CD4-positive, alpha-beta T cell treated with Interleukin-6 for 4 hours (primary cell): ENCODE measurements at regions not wholly inside any gene's neighbourhood (a gene's known extent, or its start where the extent isn't known, plus 50 kb on each side); places are given as distances from the start of the nearest gene placed in this dataset.

Experiments
- DNase-seq: peaks from one replicate; pipeline ENCODE4 v3.0.0-alpha.2; 2020; ENCODE audit warnings: mixed read lengths

DNA sequence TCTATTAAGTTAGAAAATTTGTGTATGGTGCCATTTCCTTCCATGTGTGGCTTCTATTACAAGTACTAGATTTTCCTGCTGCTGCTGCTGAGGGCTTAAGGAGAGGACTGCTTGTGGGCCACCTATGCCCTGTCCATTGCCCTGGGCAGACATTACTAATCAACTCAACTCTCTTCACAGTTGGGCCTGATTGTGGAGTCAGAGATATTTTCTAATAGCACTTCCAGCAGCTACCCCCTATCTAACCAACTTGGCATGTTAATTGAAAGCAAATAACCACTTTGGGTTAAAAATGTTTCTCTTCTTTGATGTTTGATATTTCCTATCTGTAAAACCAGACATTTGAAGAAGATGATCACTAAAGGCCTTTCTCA, 242.0 kb downstream of the EDEM1 start:
- DNase-seq = no peak

DNA sequence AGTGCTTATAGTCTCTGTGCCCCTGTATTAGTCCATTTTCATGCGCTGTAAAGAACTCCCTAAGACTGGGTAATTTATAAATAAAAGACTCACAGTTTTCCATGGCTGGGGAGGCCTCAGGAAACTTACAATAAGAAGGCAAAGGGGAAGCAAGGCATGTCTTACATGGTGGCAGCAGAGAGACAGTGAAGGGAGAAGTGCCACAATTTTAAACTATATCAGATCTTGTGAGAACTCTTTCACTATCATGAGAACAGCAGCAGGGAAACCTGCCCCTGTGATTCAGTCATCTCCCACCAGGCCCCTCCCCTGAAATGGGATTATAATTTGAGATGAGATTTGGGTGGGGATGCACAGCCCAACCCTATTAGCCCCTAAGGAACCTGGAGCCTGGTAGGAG, 243.2 kb downstream of the EDEM1 start:
- DNase-seq = no peak

DNA sequence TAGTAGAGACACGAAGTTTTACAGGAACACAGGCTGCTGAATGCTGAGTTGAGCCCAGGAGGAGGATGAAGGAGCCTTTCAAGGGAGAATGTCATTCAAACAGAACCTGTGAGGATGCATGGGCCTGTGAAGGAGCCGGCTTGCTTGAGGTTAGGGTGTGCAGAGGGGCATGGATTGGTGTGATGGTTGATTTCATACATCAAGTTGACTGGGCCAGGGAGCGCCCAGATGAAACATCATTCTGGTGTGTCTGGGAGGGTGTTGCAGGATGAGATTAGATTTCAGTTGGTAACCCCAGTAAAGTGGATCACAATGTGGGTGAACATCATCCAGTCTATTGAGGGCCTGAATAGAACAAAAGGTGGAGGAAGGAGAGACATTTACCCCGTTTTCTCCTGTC, 243.6 kb downstream of the EDEM1 start:
- DNase-seq = no peak

DNA sequence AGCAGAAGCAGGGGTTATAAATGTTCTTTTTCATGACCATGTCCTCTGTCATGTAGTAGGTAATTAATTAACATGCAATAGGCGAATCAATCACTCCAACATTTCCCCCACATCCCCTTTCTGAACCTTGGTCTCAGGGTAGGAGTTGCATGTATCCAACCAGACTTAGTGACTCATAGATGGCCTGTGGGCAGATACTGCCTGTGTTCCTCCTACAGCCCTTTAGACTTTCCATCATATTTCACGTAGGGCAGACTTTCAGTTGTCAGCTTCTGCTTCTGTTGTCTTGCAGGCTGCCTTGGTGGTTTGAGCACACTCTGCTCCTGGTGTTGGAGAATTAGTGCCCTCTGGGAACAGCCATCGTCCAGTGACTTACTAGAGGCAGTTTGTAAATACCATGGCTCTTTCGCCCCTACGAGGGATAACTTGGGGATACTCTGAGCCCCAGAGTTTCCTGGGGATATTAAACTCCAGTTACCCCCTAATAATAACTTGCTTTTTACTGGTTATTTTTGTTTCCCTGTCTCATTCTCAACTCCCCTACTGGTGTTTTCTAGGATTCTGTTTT, 244.4 kb downstream of the EDEM1 start:
- no peak for DNase-seq

DNA sequence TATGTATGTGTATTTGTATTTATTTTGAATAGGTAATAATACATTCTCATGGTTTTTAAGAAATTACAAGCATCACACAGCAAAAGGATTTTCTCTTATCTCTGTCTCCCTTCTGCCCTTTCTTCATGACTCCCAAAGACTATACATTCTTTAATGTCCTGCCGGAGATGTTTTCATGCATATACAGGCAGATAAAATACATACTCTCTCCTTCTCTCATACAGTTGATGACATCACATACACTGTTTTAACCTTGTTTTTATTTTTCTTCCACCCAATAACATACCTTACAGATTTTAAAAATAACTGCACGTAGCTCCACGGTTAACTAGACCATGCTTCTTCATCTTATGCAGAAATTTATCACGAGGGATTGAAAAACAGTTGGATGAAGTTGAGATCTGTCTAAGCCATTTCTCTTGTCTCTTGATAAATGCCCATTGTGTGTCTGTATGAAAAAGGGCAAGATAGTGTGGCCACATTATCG, 249.8 kb downstream of the EDEM1 start:
- no peak for DNase-seq

DNA sequence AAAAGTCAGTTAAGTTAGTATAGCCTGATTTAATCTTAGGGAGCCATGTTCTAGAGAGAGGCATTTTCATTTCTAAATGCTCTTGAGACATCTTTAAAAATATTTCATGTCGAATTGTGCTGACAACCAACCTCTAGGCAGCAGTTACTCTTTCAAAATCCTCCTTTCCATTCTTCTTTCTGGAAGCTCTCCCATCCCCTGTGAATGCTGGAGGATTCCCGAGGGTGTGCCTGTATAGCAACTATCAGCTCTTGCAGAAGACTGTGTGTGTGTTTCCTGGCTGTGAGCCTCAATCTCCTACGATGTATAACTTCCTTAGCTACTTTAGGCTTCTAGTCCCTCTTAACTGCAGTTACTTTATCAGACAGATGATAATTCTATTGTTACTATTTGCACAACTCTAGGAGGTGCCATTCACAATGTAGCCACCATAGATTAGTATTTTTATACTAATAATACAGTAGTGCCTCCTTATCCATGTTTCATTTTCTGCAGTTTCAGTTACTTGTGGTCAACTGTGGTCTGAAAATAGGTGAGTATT, 250.3 kb downstream of the EDEM1 start:
- DNase-seq = no peak

DNA sequence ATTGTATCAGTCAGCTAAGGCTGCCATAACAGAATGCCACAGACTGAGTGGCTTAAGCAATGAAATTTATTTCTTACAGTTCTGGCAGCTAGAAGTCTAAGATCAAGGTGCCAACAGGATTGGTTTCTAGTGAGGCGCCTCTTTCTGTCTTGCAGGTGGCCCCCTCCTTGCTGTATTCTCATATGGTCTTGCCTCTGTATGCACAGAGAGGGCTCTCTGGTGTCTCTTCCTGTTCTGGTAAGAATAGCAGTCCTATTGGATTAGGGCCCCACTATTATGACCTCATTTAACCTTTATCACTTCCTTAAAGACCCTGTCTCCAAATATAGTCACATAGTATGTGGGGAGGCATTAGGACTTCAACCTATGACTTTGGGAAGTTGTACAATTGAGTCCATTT, 253.9 kb downstream of the EDEM1 start:
- no peak for DNase-seq

DNA sequence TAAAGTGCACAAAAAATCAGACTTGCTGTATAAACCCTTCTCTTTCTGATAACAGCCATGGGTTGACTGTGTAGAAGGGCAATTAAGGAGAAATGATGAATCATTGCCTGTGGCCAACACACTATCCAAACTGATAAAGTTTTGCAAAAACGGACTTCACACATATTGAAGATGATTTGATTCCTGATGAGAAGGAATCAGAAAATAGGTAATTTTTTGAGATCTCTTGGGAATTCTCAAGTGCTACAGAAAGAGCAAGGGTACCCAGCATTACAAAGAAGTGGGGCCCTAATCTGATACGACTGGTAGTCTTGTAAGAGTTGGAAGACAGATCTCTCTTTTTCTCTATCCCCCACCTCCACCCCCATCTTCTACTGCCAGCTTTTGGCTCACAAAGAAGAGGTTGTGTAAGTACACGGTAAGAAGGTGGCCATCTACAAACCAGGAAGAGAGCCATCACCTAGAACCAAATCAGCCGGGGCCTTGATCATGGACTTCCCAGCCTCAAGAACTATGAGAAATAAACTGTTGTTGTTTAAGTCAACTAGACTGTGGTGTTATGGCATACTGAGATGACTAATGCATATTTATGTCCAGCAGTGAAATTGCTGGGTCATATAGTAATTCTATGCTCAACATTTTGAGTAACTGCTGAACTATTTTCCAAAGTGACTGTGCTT, 254.7 kb downstream of the EDEM1 start:
- no peak for DNase-seq

DNA sequence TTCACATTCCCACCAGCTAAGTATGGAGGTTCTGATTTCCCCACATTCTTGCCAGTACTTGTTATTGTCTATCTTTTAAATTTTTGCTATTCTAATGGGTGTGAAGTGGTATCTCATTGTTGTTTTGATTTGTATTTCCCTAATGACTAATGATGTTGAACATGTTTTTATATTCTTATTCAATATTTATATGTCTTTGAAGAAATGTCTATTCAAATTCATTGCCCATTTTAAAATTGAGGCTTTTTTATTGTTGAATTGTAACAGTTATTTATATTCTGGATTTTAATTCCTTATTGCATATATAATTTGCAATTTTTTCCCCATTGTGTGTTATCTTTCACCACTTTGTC, 255.3 kb downstream of the EDEM1 start:
- no peak for DNase-seq

DNA sequence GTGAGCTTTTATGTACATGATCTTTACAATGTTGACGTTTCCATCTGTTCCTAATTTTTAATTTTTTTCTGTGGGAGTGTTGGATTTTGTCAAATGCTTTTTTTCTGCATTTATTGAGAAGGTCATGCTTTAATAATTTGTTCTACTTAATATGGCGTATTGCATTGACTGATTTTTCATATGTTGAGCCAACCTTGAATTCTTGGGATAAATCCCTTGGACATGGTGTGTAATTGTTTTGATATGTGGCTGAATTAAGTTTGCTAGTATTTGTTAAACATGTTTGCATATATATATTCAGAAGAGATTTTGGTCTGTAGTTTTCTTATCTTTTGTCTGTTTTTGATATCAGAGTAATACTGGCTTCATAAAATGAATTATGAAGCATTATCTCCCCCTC, 256.7 kb downstream of the EDEM1 start:
- DNase-seq = no peak

DNA sequence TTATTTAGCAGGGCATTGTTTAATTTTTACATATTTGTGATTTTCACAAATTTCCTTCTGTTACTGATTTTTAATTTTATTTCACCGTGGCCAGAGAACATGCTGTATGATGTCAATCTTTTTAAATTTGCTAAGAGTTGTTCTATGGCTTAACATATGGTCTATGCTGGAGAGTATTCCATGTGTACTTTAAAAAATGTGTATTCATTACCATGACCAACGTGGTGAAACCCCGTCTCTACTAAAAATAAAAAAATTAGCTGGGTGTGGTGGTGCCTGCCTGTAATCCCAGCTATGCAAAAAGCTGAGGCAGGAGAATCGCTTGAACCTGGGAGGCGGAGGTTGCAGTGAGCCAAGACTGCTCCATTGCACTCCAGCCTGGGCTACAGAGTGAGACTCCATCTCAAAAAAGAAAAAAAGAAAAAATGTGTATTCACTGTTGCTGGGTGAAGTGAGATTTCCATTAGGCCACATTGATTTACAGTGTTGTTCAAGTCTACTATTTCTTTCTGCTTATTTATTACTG, 258.2 kb downstream of the EDEM1 start:
- no peak for DNase-seq

DNA sequence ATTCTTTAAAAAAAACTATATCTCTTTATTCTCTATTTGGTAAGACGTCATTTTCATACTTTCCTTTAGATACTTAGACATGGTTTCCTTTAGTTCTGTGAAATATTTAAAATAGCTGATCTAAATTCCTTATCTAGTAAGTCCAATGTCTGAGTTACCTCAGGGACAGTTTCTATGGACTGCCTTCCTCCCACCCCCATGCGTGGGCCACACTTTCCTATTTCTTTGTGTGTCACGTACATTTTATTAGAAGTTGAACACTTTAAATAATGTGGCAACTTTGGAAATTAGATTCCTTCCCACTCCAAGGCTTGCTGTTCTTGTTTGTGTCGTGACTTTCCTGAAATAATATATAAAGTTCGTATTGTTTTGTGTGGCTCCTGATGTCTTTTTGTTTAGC, 260.7 kb downstream of the EDEM1 start:
- no peak for DNase-seq

DNA sequence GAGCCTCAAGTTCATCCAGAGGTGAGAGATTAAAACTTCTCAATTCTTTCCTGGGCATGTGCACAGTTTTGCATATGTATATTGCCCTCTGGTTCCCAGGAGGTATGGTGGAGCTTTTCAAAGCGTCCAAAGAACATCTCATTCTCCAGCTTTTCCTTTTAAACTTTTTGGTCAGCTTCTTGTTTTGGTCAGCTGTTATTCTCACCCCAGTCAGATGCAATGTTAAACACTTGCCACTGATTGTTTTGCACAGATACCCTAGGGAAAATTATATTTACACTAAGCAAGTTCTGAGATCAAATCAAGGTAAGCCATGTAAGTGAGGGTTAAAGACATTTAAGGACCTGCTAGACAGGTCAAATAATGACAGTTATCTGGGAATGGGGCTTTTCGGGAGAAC, 261.3 kb downstream of the EDEM1 start:
- no peak for DNase-seq

DNA sequence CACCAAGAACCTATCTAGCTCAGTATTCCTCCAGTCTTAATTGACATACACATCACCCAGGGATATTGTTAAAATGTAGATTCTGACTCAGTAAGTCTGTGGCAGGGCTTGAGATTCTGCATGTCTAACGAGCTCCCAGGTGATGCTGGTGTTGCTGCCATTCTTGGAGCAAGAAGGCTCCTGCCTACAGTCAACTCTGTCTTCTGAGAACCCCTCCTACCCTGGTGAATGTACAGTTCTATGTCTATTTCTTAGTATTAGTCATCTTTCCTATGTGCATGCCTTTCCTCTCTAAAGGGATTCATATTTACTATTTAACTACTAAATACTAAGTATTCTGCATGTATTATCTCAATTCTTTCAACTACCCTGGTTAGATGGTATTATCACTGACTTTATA, 268.7 kb downstream of the EDEM1 start:
- DNase-seq = no peak

DNA sequence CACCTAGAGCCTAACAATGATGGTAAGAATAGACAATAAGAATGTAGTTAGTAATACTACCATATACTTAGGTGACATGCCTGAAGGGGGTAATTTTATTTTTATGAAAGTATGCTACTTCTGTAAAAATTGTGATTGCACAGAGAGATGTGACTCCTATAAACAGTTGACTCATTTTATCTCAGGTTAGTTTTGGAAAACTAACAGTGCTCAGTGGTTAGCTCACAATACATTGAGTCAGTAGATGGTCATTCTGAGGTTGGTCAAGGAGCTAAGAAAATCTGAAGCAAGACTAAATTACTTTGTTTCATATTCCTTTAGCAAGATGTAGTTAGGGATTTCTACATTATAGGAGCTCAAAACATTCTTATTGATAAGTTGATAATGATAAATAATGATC, 271.0 kb downstream of the EDEM1 start:
- no peak for DNase-seq

DNA sequence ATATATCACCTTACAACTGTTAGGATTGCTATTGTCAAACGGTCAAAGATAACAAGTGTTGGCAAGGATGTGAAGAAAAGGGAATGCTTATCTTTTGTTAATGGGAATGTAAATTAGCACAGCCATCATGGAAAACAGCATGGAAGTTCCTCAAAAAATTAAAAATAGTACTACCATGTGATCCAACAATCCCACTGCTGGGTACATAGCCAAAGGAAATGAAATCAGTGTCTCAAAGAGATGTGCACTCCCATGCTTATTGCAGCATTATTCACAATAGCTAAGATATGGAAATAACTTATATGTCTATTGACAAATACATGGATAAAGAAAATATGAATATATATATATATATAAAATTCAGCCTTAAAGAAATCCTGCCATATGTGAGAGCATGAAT, 274.6 kb downstream of the EDEM1 start:
- no peak for DNase-seq

DNA sequence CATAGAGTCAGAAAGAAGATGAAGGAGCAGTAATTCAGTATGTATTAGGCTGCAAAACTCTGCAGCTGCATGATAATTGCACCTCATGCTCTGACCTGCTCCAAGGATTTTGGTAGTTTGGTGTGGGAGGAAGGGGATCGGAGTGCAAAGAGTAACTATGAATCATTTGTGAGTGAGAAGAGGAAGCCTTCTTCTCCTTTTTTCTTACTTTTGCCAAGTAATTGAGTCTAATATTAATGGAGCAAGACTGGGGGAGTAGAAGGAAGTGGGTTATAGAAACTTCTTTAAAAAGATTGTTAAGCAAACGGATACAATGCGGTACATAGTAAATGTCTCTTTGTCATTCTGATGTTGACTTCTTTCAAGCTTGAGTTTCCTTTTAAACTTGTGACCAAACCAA, 276.5 kb downstream of the EDEM1 start:
- DNase-seq = no peak

DNA sequence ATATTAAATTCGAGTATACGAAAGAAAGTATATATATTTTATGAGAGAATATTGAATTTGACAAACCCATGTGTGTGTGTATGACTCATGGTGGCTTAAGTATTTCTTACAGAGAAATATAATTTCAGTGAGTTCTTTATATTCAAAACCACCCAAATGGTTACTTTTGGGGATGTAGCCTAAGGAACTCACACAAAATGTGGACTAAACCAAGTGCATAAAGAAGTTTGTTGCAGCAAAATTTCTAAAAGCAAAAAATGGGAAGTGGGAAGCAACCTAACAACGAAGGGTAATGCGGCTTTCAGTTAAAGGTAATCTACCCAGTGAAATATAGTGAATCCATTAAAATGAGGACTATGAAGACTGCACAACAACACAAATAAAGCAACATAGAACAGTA, 277.1 kb downstream of the EDEM1 start:
- DNase-seq = no peak

DNA sequence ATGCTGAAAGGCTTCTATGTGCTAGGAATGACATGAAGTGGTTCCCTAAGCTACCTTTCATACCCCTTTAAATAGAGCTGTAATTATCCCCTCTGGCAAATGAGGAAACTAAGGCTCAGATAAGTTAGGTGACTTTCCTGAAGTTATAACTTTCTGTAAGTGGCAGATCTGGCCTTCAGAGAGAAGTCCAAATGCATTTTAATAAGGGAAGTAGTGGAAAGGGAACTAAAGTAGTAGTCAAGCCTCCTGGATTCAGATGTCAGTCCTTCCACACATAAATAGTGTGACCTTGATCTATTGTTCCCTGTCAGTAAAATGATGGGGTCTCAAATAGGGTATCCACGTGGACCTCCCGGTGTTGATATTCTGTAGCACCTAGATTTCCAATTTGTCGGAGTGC, 277.7 kb downstream of the EDEM1 start:
- DNase-seq = no peak

DNA sequence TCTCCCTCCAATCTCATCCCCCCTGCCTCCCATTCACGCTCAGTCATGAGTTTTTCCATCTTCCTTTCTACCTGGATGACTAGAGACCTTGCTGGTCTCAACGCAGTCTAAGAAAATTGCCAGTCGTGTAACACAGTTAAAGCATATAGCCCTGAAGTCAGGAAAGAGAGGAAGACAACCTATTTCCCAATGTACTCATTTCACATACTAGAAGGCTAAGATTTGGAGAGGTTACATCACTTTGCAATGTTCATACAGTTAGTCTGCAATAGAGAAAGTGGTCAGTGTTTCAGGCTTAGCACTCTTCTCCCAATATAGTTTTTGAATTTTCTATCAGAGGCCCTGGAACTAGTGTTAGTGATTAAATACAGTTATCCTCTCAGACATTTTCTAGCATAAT, 278.6 kb downstream of the EDEM1 start:
- DNase-seq = no peak

DNA sequence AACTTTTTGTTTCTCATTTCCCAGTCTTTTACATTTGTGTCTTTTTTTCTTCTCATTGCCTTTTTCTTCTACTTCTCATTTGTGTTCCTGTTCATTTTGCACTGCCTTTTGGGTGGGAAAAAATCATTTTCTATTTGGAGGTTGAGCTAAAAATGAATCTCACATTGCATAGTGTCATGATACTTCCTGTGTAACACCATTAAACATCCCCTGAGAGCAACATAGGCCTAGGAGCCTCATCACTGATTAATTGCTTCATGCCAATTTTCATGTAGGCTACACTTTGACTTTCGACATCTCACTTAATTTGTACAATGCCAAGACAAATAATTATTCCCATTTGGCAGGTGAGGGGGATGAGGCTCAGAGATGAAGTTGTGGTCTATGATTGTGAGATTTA, 279.2 kb downstream of the EDEM1 start:
- DNase-seq = no peak

DNA sequence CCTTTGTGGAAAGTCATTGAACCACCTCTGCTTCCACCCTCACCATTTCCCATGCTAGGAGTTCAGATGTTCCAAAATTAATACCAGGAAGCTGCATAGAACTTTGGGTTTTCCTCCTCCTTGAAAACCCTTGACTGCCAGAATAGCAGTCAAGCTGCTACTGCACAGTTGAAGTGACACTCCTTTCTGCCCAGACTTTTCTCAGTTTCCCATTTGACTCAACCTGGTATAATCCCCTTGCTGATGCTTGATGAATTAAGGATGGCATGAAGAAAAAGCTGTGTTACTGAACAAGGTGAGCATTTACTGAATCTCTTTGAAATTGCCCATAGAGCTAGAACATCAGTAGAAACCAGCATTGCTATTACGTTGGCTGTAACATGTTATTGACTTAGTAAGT, 286.0 kb downstream of the EDEM1 start:
- DNase-seq = no peak

DNA sequence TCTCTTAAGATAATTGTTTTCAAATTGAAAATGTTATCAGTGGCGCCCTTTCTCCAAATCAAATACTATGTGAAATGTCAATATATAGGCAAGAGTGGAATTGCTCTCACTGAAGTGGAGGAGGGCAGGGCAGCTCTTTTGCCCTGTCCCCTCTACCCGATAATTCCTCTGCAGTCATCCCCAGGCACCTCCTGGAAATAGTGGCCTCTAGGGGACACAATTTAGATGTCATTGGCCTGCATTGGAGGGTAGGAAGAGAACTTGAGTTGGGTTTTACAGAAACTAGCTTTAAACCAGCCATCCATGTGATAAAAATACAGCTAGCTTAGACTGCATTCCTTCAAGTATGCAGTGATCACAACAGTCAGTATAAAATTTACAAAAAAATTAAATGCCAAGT, 288.9 kb downstream of the EDEM1 start:
- DNase-seq = no peak

DNA sequence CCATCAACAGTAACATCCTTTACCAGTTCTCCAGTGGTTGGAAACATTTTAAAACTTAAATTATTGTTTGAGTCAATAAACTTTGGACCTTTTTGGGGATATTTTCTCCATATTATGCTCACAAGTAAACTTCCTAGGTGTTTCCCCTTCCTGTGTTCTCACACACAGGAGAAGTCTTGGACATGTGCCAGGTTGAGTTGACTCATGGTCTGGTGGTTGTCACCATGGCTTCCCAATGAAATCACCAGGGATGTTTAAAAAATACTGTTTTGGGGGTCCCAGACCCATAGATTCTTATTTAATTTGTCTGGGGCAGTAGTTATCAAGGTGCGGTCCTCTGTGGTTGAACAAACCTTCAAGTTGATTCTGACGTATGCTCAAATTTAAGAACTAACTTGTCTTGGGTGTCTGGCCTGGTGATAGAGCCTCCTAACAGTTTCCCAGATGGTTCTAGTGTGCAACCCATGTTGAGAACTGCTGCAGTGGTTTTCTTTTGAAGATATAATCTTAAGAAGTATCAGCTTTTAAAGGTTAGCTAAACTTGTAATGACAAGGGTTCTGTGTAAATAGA, 291.8 kb downstream of the EDEM1 start:
- DNase-seq = no peak

DNA sequence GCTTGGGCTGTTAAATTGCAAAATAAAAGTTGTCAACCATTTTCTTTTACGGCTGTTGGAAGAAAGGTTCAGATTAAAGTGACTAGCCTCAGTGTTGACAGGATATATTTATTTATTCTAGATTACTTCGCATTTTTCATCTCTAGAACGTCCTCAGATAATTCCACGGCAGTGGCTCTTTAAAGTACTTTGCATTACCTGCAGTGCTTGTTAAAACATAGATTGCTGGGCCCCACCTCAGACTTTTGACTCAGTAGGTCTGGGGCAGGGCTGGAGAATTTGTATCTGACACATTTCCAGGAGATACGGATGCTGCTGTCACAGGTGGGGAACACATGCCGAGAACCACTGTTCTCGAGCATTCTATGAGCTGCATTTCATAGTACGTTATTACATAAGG, 292.7 kb downstream of the EDEM1 start:
- DNase-seq = no peak
